Endodermal cell (in vitro differentiated cells): ENCODE measurements at regions not wholly inside any gene's neighbourhood (a gene's known extent, or its start where the extent isn't known, plus 50 kb on each side); places are given as distances from the start of the nearest gene placed in this dataset.
A peak's percentile ranks its signal among the peaks of the same experiment; 100 is the strongest.

ENCODE experiments used
- DNase-seq: peaks from one replicate; pipeline ENCODE4 v3.0.0-alpha.2; 2017
- H3K27ac ChIP-seq: 2 replicates; pipeline ENCODE4 v1.5.1; 2013; ENCODE audit warnings: mild to moderate bottlenecking, low read depth, low read length, moderate library complexity
- H3K27me3 ChIP-seq: 2 replicates; pipeline ENCODE4 v1.6.1; 2013; ENCODE audit warnings: mild to moderate bottlenecking, low read length, moderate library complexity; ENCODE audit not compliant: insufficient read depth, control insufficient read depth, poor library complexity, severe bottlenecking
- H3K36me3 ChIP-seq: 2 replicates; pipeline ENCODE4 v1.7.0; 2013; ENCODE audit warnings: mild to moderate bottlenecking, low read length, moderate library complexity; ENCODE audit not compliant: control insufficient read depth, insufficient read depth
- H3K4me1 ChIP-seq: one replicate; pipeline ENCODE4 v1.7.0; 2013; ENCODE audit warnings: low read length; ENCODE audit not compliant: control insufficient read depth, insufficient read depth
- H3K4me3 ChIP-seq: 2 replicates; pipeline ENCODE4 v1.5.1; 2013; ENCODE audit warnings: mild to moderate bottlenecking, low read length, moderate library complexity
- H3K9ac ChIP-seq: 2 replicates; pipeline ENCODE4 v1.6.1; 2013; ENCODE audit warnings: mild to moderate bottlenecking, low read length, moderate library complexity; ENCODE audit not compliant: poor library complexity, severe bottlenecking; ENCODE audit errors: extremely low read depth
- H3K9me3 ChIP-seq: 2 replicates; pipeline ENCODE4 v1.6.1; 2013; ENCODE audit warnings: mild to moderate bottlenecking, low read length, moderate library complexity; ENCODE audit not compliant: control insufficient read depth
- H3K27ac Mint-ChIP-seq: 2 replicates; pipeline ENCODE4 v1.8.0; 2020; ENCODE audit warnings: mixed read lengths
- H3K27me3 Mint-ChIP-seq: 2 replicates; pipeline ENCODE4 v1.8.0; 2021; ENCODE audit warnings: mild to moderate bottlenecking, mixed read lengths; ENCODE audit not compliant: insufficient read depth
- H3K36me3 Mint-ChIP-seq: 2 replicates; pipeline ENCODE4 v1.8.0; 2020; ENCODE audit warnings: low read depth, mixed read lengths
- H3K4me1 Mint-ChIP-seq: 2 replicates; pipeline ENCODE4 v1.8.0; 2020; ENCODE audit warnings: mixed read lengths
- H3K4me3 Mint-ChIP-seq: 2 replicates; pipeline ENCODE4 v1.8.0; 2020; ENCODE audit warnings: mild to moderate bottlenecking, moderate library complexity, mixed read lengths
- H3K9me3 Mint-ChIP-seq: 2 replicates; pipeline ENCODE4 v1.8.0; 2020; ENCODE audit warnings: mild to moderate bottlenecking, mixed read lengths
- CTCF ChIP-seq: fragments of 200-600 bp; sonication (generic); conservative IDR thresholded peaks from 2 replicates; pipeline ENCODE4 v1.5.0; 2021; ENCODE audit warnings: antibody characterized with exemption, mild to moderate bottlenecking
- WGBS, 2 experiments: methylation state at CpG; one replicate each; pipeline versions ENCODE4 v1.1.5 to v1.1.7; 2013; ENCODE audit warnings: missing lambda C conversion rate in 2 of 2, mixed read lengths in 1 of 2; ENCODE audit not compliant: insufficient coverage in 1 of 2, insufficient read length in 1 of 2; 5-methylcytosine and 5-hydroxymethylcytosine counted together

GRCh38 chr7:136741941-136742340, 126.5 kb upstream of the CHRM2 start:
- no peak overlapping the region for H3K4me3 ChIP-seq
- Mint-ChIP-seq H3K27me3 (no peaks in the 10 kb centered on the region), H3K9me3 (peaks cover 26% of the 10 kb centered on the region), H3K4me3 (no peak overlapping the region), H3K36me3 (no peaks in the 10 kb centered on the region), H3K4me1 (no peaks in the 10 kb centered on the region), H3K27ac (no peak overlapping the region)
- no peak for DNase-seq
- 91 to 92% methylated on average over 3 of the region's 3 CpGs for WGBS, 2 experiments
- no peaks in the 10 kb centered on the region for H3K36me3 ChIP-seq
- no peak for TF ChIP-seq CTCF
- no peak overlapping the region for H3K27ac ChIP-seq
- no peaks in the 10 kb centered on the region for H3K27me3 ChIP-seq
- H3K4me1 ChIP-seq = no peaks in the 10 kb centered on the region
- H3K9me3 ChIP-seq = peaks cover 17% of the 10 kb centered on the region
- no peak overlapping the region for H3K9ac ChIP-seq

- peak; percentile 53 for DNase-seq
- WGBS, 2 experiments = 50 to 73% methylated on average over 2 to 5 of the region's 5 CpGs
- no peak overlapping the region for H3K9ac ChIP-seq
- Mint-ChIP-seq H3K4me1 (no peaks in the 10 kb centered on the region), H3K36me3 (no peaks in the 10 kb centered on the region), H3K4me3 (no peak overlapping the region), H3K27me3 (no peaks in the 10 kb centered on the region), H3K9me3 (no peaks in the 10 kb centered on the region), H3K27ac (peak overlapping the region; percentile 35)
- H3K4me1 ChIP-seq = no peaks in the 10 kb centered on the region
- H3K36me3 ChIP-seq = no peaks in the 10 kb centered on the region
- no peak overlapping the region for H3K27ac ChIP-seq
- H3K4me3 ChIP-seq = no peak overlapping the region
- no peaks in the 10 kb centered on the region for H3K27me3 ChIP-seq
- H3K9me3 ChIP-seq = no peaks in the 10 kb centered on the region
- TF ChIP-seq CTCF = no peak
These were observed 139.5 kb upstream of the CHRM2 start for GRCh38 chr7:136728945-136729344.

- Histone ChIP-seq H3K27me3 (no peaks in the 10 kb centered on the region), H3K9ac (no peak overlapping the region), H3K27ac (no peak overlapping the region), H3K4me1 (no peaks in the 10 kb centered on the region), H3K36me3 (no peaks in the 10 kb centered on the region), H3K4me3 (no peak overlapping the region), H3K9me3 (no peaks in the 10 kb centered on the region)
- Mint-ChIP-seq H3K9me3 (no peaks in the 10 kb centered on the region), H3K4me3 (no peak overlapping the region), H3K36me3 (no peaks in the 10 kb centered on the region), H3K4me1 (no peaks in the 10 kb centered on the region), H3K27me3 (no peaks in the 10 kb centered on the region), H3K27ac (no peak overlapping the region)
- DNase-seq = no peak
- no peak for TF ChIP-seq CTCF
- 75% methylated on average over 2 of the region's 2 CpGs; no CpG with 5 or more reads in 1 of the 2 experiments for WGBS, 2 experiments
These were observed 142.0 kb upstream of the CHRM2 start for GRCh38 chr7:136726460-136726859.
